Endodermal cell (in vitro differentiated cells): ENCODE measurements at regions not wholly inside any gene's neighbourhood (a gene's known extent, or its start where the extent isn't known, plus 50 kb on each side); places are given as distances from the start of the nearest gene placed in this dataset.
"Not testable (repeated sequence)": the region's sequence is repeated elsewhere in the genome, so short reads cannot be mapped to it uniquely, and the experiment has no call there.

Experiments
- DNase-seq: peaks from one replicate; pipeline ENCODE4 v3.0.0-alpha.2; 2017
- H3K27ac ChIP-seq: 2 replicates; pipeline ENCODE4 v1.5.1; 2013; ENCODE audit warnings: mild to moderate bottlenecking, low read depth, low read length, moderate library complexity
- H3K27me3 ChIP-seq: 2 replicates; pipeline ENCODE4 v1.6.1; 2013; ENCODE audit warnings: mild to moderate bottlenecking, low read length, moderate library complexity; ENCODE audit not compliant: insufficient read depth, control insufficient read depth, poor library complexity, severe bottlenecking
- H3K36me3 ChIP-seq: 2 replicates; pipeline ENCODE4 v1.7.0; 2013; ENCODE audit warnings: mild to moderate bottlenecking, low read length, moderate library complexity; ENCODE audit not compliant: control insufficient read depth, insufficient read depth
- H3K4me1 ChIP-seq: one replicate; pipeline ENCODE4 v1.7.0; 2013; ENCODE audit warnings: low read length; ENCODE audit not compliant: control insufficient read depth, insufficient read depth
- H3K4me3 ChIP-seq: 2 replicates; pipeline ENCODE4 v1.5.1; 2013; ENCODE audit warnings: mild to moderate bottlenecking, low read length, moderate library complexity
- H3K9ac ChIP-seq: 2 replicates; pipeline ENCODE4 v1.6.1; 2013; ENCODE audit warnings: mild to moderate bottlenecking, low read length, moderate library complexity; ENCODE audit not compliant: poor library complexity, severe bottlenecking; ENCODE audit errors: extremely low read depth
- H3K9me3 ChIP-seq: 2 replicates; pipeline ENCODE4 v1.6.1; 2013; ENCODE audit warnings: mild to moderate bottlenecking, low read length, moderate library complexity; ENCODE audit not compliant: control insufficient read depth
- H3K27ac Mint-ChIP-seq: 2 replicates; pipeline ENCODE4 v1.8.0; 2020; ENCODE audit warnings: mixed read lengths
- H3K27me3 Mint-ChIP-seq: 2 replicates; pipeline ENCODE4 v1.8.0; 2021; ENCODE audit warnings: mild to moderate bottlenecking, mixed read lengths; ENCODE audit not compliant: insufficient read depth
- H3K36me3 Mint-ChIP-seq: 2 replicates; pipeline ENCODE4 v1.8.0; 2020; ENCODE audit warnings: low read depth, mixed read lengths
- H3K4me1 Mint-ChIP-seq: 2 replicates; pipeline ENCODE4 v1.8.0; 2020; ENCODE audit warnings: mixed read lengths
- H3K4me3 Mint-ChIP-seq: 2 replicates; pipeline ENCODE4 v1.8.0; 2020; ENCODE audit warnings: mild to moderate bottlenecking, moderate library complexity, mixed read lengths
- H3K9me3 Mint-ChIP-seq: 2 replicates; pipeline ENCODE4 v1.8.0; 2020; ENCODE audit warnings: mild to moderate bottlenecking, mixed read lengths
- WGBS, 2 experiments: methylation state at CpG; one replicate each; pipeline versions ENCODE4 v1.1.5 to v1.1.7; 2013; ENCODE audit warnings: missing lambda C conversion rate in 2 of 2, mixed read lengths in 1 of 2; ENCODE audit not compliant: insufficient coverage in 1 of 2, insufficient read length in 1 of 2; 5-methylcytosine and 5-hydroxymethylcytosine counted together
- TF ChIP-seq, protein P1 (sequence below): fragments of 200-600 bp; sonication (generic); conservative IDR thresholded peaks from 2 replicates; pipeline ENCODE4 v1.5.0; 2021; ENCODE audit warnings: antibody characterized with exemption, mild to moderate bottlenecking

DNA sequence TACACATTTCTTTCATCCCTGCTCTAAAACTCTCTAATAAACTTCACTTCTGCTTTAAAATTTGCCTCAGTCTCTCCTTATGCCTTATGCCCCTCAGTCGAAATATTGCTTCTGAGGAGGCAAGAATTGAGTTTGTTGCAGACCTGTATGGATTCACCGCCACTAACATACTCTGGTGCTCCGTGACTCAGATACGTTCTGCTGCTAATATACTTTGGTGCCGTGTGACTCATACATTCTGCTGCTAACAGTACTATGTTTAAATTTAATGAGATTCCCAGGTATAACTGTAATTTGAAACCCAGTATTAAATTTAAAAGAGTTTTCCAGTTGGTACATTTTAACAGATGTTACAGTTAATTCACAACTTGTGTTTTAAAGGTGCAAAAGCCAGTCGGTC lies 82.0 kb upstream of the TGIF2LX start:
- H3K36me3 ChIP-seq, H3K9me3 Mint-ChIP-seq, H3K9me3 ChIP-seq, H3K4me1 Mint-ChIP-seq, H3K27me3 ChIP-seq, DNase-seq, H3K9ac ChIP-seq, H3K36me3 Mint-ChIP-seq, H3K27ac ChIP-seq, H3K4me3 Mint-ChIP-seq, H3K27me3 Mint-ChIP-seq, H3K27ac Mint-ChIP-seq, H3K4me1 ChIP-seq, H3K4me3 ChIP-seq: not testable (repeated sequence)
- WGBS, 2 experiments: 97% methylated on average over 6 of the region's 6 CpGs; no CpG with 5 or more reads in 1 of the 2 experiments

GRCh38 chrX:89871662-89872061 lies 50.0 kb upstream of the TGIF2LX start:
- not testable (repeated sequence) for H3K9me3 Mint-ChIP-seq, H3K9ac ChIP-seq, H3K27ac ChIP-seq, H3K27ac Mint-ChIP-seq, H3K36me3 Mint-ChIP-seq, H3K36me3 ChIP-seq, H3K27me3 ChIP-seq, H3K4me3 ChIP-seq, H3K27me3 Mint-ChIP-seq, H3K4me3 Mint-ChIP-seq, H3K4me1 Mint-ChIP-seq, H3K4me1 ChIP-seq, H3K9me3 ChIP-seq
- WGBS, 2 experiments: 45% methylated on average over 2 of the region's 4 CpGs; no CpG with 5 or more reads in 1 of the 2 experiments
- TF ChIP-seq, protein P1, sequence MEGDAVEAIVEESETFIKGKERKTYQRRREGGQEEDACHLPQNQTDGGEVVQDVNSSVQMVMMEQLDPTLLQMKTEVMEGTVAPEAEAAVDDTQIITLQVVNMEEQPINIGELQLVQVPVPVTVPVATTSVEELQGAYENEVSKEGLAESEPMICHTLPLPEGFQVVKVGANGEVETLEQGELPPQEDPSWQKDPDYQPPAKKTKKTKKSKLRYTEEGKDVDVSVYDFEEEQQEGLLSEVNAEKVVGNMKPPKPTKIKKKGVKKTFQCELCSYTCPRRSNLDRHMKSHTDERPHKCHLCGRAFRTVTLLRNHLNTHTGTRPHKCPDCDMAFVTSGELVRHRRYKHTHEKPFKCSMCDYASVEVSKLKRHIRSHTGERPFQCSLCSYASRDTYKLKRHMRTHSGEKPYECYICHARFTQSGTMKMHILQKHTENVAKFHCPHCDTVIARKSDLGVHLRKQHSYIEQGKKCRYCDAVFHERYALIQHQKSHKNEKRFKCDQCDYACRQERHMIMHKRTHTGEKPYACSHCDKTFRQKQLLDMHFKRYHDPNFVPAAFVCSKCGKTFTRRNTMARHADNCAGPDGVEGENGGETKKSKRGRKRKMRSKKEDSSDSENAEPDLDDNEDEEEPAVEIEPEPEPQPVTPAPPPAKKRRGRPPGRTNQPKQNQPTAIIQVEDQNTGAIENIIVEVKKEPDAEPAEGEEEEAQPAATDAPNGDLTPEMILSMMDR: peak; percentile 77
- DNase-seq: peak; percentile 75
